Hepatocyte (in vitro differentiated cells): ENCODE measurements at regions not wholly inside any gene's neighbourhood (a gene's known extent, or its start where the extent isn't known, plus 50 kb on each side); places are given as distances from the start of the nearest gene placed in this dataset.

Source experiments
- CTCF ChIP-seq: fragments of 200-600 bp; sonication (generic); IDR thresholded peaks from 2 replicates; pipeline ENCODE4 v1.5.1; 2016; ENCODE audit warnings: antibody characterized with exemption, mild to moderate bottlenecking; ENCODE audit not compliant: poor library complexity
- EZH2 ChIP-seq: fragments of 200-600 bp; sonication (generic); IDR thresholded peaks from 2 replicates; pipeline ENCODE4 v1.6.1; 2016; ENCODE audit warnings: antibody characterized with exemption, mild to moderate bottlenecking, borderline replicate concordance

DNA sequence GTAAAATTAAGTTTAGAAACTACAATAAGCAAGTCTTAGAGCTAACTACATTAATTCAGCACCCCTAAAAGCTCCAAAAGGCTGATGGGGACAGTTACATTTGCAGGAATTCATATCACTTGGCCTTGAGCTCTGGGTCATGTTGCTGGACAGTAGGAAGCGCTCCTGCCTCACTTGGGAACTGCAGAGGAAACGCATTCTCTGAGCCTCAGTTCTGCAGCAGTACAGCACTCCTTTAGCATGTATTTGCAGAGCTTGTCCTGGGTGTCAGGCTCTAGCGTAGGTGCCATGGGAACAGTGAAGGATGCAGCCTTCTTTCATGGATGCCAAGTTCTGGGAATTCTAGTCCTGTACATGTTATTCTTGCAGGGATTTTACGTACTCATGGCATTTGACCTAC is 710.4 kb downstream of the IRX1 start:
- TF ChIP-seq CTCF = no peak
- no peak for TF ChIP-seq EZH2
